ENCODE measurements at regions not wholly inside any gene's neighbourhood (a gene's known extent, or its start where the extent isn't known, plus 50 kb on each side); places are given as distances from the start of the nearest gene placed in this dataset.

GRCh38 chr16:5678371-5678770 lies 580.8 kb upstream of the EEF2KMT start:
- H3K9me3 ChIP-seq (ENCODE audit: control insufficient read depth in 2 of 2, low read length in 2 of 2): no peaks in the 10 kb centered on the region
- no peak overlapping the region for H3K4me3 ChIP-seq (ENCODE audit: low read length in 2 of 2)
- no peak overlapping the region for H3K9ac ChIP-seq (ENCODE audit: low read depth in 1 of 2, low read length in 2 of 2)
- no peak overlapping the region for H3K27ac ChIP-seq (ENCODE audit: low read depth in 2 of 2, low read length in 2 of 2)
- H3K27me3 ChIP-seq (ENCODE audit: control insufficient read depth in 2 of 2, insufficient read depth in 2 of 2, low read length in 2 of 2): no peaks in the 10 kb centered on the region
- no peaks in the 10 kb centered on the region for H3K36me3 ChIP-seq (ENCODE audit: control insufficient read depth in 2 of 2, insufficient read depth in 2 of 2, low read length in 2 of 2)
- no peaks in the 10 kb centered on the region for H3K4me1 ChIP-seq (ENCODE audit: control insufficient read depth in 2 of 2, insufficient read depth in 2 of 2, low read length in 2 of 2)

GRCh38 chr16:5671421-5671820 lies 573.8 kb upstream of the EEF2KMT start:
- no peaks in the 10 kb centered on the region for H3K36me3 ChIP-seq (ENCODE audit: control insufficient read depth in 2 of 2, insufficient read depth in 2 of 2, low read length in 2 of 2)
- no peak overlapping the region for H3K4me3 ChIP-seq (ENCODE audit: low read length in 2 of 2)
- no peak overlapping the region for H3K9ac ChIP-seq (ENCODE audit: low read depth in 1 of 2, low read length in 2 of 2)
- no peak overlapping the region for H3K27ac ChIP-seq (ENCODE audit: low read depth in 2 of 2, low read length in 2 of 2)
- no peaks in the 10 kb centered on the region for H3K9me3 ChIP-seq (ENCODE audit: control insufficient read depth in 2 of 2, low read length in 2 of 2)
- no peaks in the 10 kb centered on the region for H3K27me3 ChIP-seq (ENCODE audit: control insufficient read depth in 2 of 2, insufficient read depth in 2 of 2, low read length in 2 of 2)
- no peaks in the 10 kb centered on the region for H3K4me1 ChIP-seq (ENCODE audit: control insufficient read depth in 2 of 2, insufficient read depth in 2 of 2, low read length in 2 of 2)

GRCh38 chr16:5670198-5670597 lies 572.6 kb upstream of the EEF2KMT start:
- Histone ChIP-seq H3K36me3 (ENCODE audit: control insufficient read depth in 2 of 2, insufficient read depth in 2 of 2, low read length in 2 of 2) (no peaks in the 10 kb centered on the region), H3K27me3 (ENCODE audit: control insufficient read depth in 2 of 2, insufficient read depth in 2 of 2, low read length in 2 of 2) (no peaks in the 10 kb centered on the region), H3K4me3 (ENCODE audit: low read length in 2 of 2) (no peak overlapping the region), H3K9me3 (ENCODE audit: control insufficient read depth in 2 of 2, low read length in 2 of 2) (no peaks in the 10 kb centered on the region), H3K27ac (ENCODE audit: low read depth in 2 of 2, low read length in 2 of 2) (no peak overlapping the region), H3K9ac (ENCODE audit: low read depth in 1 of 2, low read length in 2 of 2) (no peak overlapping the region), H3K4me1 (ENCODE audit: control insufficient read depth in 2 of 2, insufficient read depth in 2 of 2, low read length in 2 of 2) (no peaks in the 10 kb centered on the region)

GRCh38 chr16:5668553-5668952 lies 571.0 kb upstream of the EEF2KMT start:
- Histone ChIP-seq H3K27me3 (ENCODE audit: control insufficient read depth in 2 of 2, insufficient read depth in 2 of 2, low read length in 2 of 2) (no peaks in the 10 kb centered on the region), H3K9ac (ENCODE audit: low read depth in 1 of 2, low read length in 2 of 2) (no peak overlapping the region), H3K27ac (ENCODE audit: low read depth in 2 of 2, low read length in 2 of 2) (no peak overlapping the region), H3K4me1 (ENCODE audit: control insufficient read depth in 2 of 2, insufficient read depth in 2 of 2, low read length in 2 of 2) (no peaks in the 10 kb centered on the region), H3K9me3 (ENCODE audit: control insufficient read depth in 2 of 2, low read length in 2 of 2) (no peaks in the 10 kb centered on the region), H3K4me3 (ENCODE audit: low read length in 2 of 2) (no peak overlapping the region), H3K36me3 (ENCODE audit: control insufficient read depth in 2 of 2, insufficient read depth in 2 of 2, low read length in 2 of 2) (no peaks in the 10 kb centered on the region)

GRCh38 chr16:5665834-5666233 lies 568.2 kb upstream of the EEF2KMT start:
- Histone ChIP-seq H3K27me3 (ENCODE audit: control insufficient read depth in 2 of 2, insufficient read depth in 2 of 2, low read length in 2 of 2) (no peaks in the 10 kb centered on the region), H3K36me3 (ENCODE audit: control insufficient read depth in 2 of 2, insufficient read depth in 2 of 2, low read length in 2 of 2) (no peaks in the 10 kb centered on the region), H3K27ac (ENCODE audit: low read depth in 2 of 2, low read length in 2 of 2) (no peak overlapping the region), H3K9me3 (ENCODE audit: control insufficient read depth in 2 of 2, low read length in 2 of 2) (no peaks in the 10 kb centered on the region), H3K4me1 (ENCODE audit: control insufficient read depth in 2 of 2, insufficient read depth in 2 of 2, low read length in 2 of 2) (no peaks in the 10 kb centered on the region), H3K4me3 (ENCODE audit: low read length in 2 of 2) (no peak overlapping the region), H3K9ac (ENCODE audit: low read depth in 1 of 2, low read length in 2 of 2) (no peak overlapping the region)

- Histone ChIP-seq H3K36me3 (ENCODE audit: control insufficient read depth in 2 of 2, insufficient read depth in 2 of 2, low read length in 2 of 2) (no peaks in the 10 kb centered on the region), H3K9me3 (ENCODE audit: control insufficient read depth in 2 of 2, low read length in 2 of 2) (no peaks in the 10 kb centered on the region), H3K4me3 (ENCODE audit: low read length in 2 of 2) (no peak overlapping the region), H3K27ac (ENCODE audit: low read depth in 2 of 2, low read length in 2 of 2) (no peak overlapping the region), H3K4me1 (ENCODE audit: control insufficient read depth in 2 of 2, insufficient read depth in 2 of 2, low read length in 2 of 2) (no peaks in the 10 kb centered on the region), H3K27me3 (ENCODE audit: control insufficient read depth in 2 of 2, insufficient read depth in 2 of 2, low read length in 2 of 2) (no peaks in the 10 kb centered on the region), H3K9ac (ENCODE audit: low read depth in 1 of 2, low read length in 2 of 2) (no peak overlapping the region)
These were observed 556.2 kb upstream of the EEF2KMT start for GRCh38 chr16:5653789-5654188.

- Histone ChIP-seq H3K4me3 (ENCODE audit: low read length in 2 of 2) (no peak overlapping the region), H3K27ac (ENCODE audit: low read depth in 2 of 2, low read length in 2 of 2) (no peak overlapping the region), H3K9ac (ENCODE audit: low read depth in 1 of 2, low read length in 2 of 2) (no peak overlapping the region), H3K27me3 (ENCODE audit: control insufficient read depth in 2 of 2, insufficient read depth in 2 of 2, low read length in 2 of 2) (no peaks in the 10 kb centered on the region), H3K4me1 (ENCODE audit: control insufficient read depth in 2 of 2, insufficient read depth in 2 of 2, low read length in 2 of 2) (no peaks in the 10 kb centered on the region), H3K36me3 (ENCODE audit: control insufficient read depth in 2 of 2, insufficient read depth in 2 of 2, low read length in 2 of 2) (no peaks in the 10 kb centered on the region), H3K9me3 (ENCODE audit: control insufficient read depth in 2 of 2, low read length in 2 of 2) (no peaks in the 10 kb centered on the region)
These were observed 555.4 kb upstream of the EEF2KMT start for GRCh38 chr16:5653041-5653440.

- Histone ChIP-seq H3K4me3 (ENCODE audit: low read length in 2 of 2) (no peak overlapping the region), H3K9ac (ENCODE audit: low read depth in 1 of 2, low read length in 2 of 2) (no peak overlapping the region), H3K27ac (ENCODE audit: low read depth in 2 of 2, low read length in 2 of 2) (no peak overlapping the region), H3K27me3 (ENCODE audit: control insufficient read depth in 2 of 2, insufficient read depth in 2 of 2, low read length in 2 of 2) (no peaks in the 10 kb centered on the region), H3K36me3 (ENCODE audit: control insufficient read depth in 2 of 2, insufficient read depth in 2 of 2, low read length in 2 of 2) (no peaks in the 10 kb centered on the region), H3K9me3 (ENCODE audit: control insufficient read depth in 2 of 2, low read length in 2 of 2) (no peaks in the 10 kb centered on the region), H3K4me1 (ENCODE audit: control insufficient read depth in 2 of 2, insufficient read depth in 2 of 2, low read length in 2 of 2) (no peaks in the 10 kb centered on the region)
These were observed 552.5 kb upstream of the EEF2KMT start for GRCh38 chr16:5649762-5650743.

GRCh38 chr16:5647051-5647450 lies 549.5 kb upstream of the EEF2KMT start:
- no peaks in the 10 kb centered on the region for H3K27me3 ChIP-seq (ENCODE audit: control insufficient read depth in 2 of 2, insufficient read depth in 2 of 2, low read length in 2 of 2)
- H3K4me1 ChIP-seq (ENCODE audit: control insufficient read depth in 2 of 2, insufficient read depth in 2 of 2, low read length in 2 of 2): no peaks in the 10 kb centered on the region
- no peak overlapping the region for H3K27ac ChIP-seq (ENCODE audit: low read depth in 2 of 2, low read length in 2 of 2)
- H3K36me3 ChIP-seq (ENCODE audit: control insufficient read depth in 2 of 2, insufficient read depth in 2 of 2, low read length in 2 of 2): no peaks in the 10 kb centered on the region
- no peak overlapping the region for H3K4me3 ChIP-seq (ENCODE audit: low read length in 2 of 2)
- no peak overlapping the region for H3K9ac ChIP-seq (ENCODE audit: low read depth in 1 of 2, low read length in 2 of 2)
- H3K9me3 ChIP-seq (ENCODE audit: control insufficient read depth in 2 of 2, low read length in 2 of 2): no peaks in the 10 kb centered on the region

- Histone ChIP-seq H3K9ac (ENCODE audit: low read depth in 1 of 2, low read length in 2 of 2) (no peak overlapping the region), H3K36me3 (ENCODE audit: control insufficient read depth in 2 of 2, insufficient read depth in 2 of 2, low read length in 2 of 2) (no peaks in the 10 kb centered on the region), H3K4me3 (ENCODE audit: low read length in 2 of 2) (no peak overlapping the region), H3K27ac (ENCODE audit: low read depth in 2 of 2, low read length in 2 of 2) (no peak overlapping the region), H3K4me1 (ENCODE audit: control insufficient read depth in 2 of 2, insufficient read depth in 2 of 2, low read length in 2 of 2) (no peaks in the 10 kb centered on the region), H3K27me3 (ENCODE audit: control insufficient read depth in 2 of 2, insufficient read depth in 2 of 2, low read length in 2 of 2) (no peaks in the 10 kb centered on the region), H3K9me3 (ENCODE audit: control insufficient read depth in 2 of 2, low read length in 2 of 2) (no peaks in the 10 kb centered on the region)
These were observed 546.4 kb upstream of the EEF2KMT start for GRCh38 chr16:5643855-5644531.
